ENCODE measurements at regions not wholly inside any gene's neighbourhood (a gene's known extent, or its start where the extent isn't known, plus 50 kb on each side); places are given as distances from the start of the nearest gene placed in this dataset.

DNA sequence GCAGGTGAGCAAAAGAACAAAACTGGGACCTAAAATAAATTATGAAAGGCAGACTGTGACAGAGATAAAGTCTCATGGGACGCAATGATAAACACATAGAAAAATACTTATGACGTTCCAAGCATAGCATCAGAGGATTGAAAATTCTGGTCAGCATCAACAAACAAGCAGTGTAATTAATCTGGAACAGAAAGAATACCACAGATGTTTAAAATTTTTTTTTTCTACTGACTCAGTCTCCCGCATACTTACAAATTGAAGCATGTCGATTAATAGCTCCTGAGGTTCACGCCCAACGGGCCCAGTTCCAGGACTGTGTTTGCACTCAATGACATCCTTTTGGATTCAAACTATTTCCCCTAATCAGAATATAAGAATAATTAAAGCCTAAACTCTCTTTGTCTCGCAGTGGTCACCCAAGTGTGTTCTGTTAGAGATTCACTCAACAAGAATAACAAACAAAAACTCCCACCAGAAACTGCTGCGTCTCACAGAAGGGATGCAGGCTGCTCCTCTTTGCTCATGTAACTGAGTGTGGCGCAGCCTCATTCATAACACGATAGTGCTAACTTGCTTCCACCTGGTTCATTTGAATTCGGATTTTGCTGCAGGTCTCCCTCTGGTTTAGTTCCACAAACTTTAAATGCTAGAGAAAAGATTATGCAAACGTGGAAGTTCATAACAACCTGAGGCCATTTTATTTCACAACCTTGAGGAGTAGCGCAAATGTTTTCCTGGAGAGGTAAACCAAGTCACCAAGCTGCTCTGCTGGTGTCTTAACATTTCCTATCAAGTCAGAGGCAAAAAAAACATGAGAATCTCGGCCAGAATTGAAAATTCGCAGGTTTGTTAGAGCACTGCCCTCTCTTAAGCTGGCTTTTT, 69.0 kb upstream of the CITED2 start:
- TF ChIP-seq, protein P1, sequence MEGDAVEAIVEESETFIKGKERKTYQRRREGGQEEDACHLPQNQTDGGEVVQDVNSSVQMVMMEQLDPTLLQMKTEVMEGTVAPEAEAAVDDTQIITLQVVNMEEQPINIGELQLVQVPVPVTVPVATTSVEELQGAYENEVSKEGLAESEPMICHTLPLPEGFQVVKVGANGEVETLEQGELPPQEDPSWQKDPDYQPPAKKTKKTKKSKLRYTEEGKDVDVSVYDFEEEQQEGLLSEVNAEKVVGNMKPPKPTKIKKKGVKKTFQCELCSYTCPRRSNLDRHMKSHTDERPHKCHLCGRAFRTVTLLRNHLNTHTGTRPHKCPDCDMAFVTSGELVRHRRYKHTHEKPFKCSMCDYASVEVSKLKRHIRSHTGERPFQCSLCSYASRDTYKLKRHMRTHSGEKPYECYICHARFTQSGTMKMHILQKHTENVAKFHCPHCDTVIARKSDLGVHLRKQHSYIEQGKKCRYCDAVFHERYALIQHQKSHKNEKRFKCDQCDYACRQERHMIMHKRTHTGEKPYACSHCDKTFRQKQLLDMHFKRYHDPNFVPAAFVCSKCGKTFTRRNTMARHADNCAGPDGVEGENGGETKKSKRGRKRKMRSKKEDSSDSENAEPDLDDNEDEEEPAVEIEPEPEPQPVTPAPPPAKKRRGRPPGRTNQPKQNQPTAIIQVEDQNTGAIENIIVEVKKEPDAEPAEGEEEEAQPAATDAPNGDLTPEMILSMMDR (IDR thresholded peaks at IDR 0.05): no peak
- TF ChIP-seq POLR2A (IDR thresholded peaks at IDR 0.05): no peak
